ENCODE measurements at regions not wholly inside any gene's neighbourhood (a gene's known extent, or its start where the extent isn't known, plus 50 kb on each side); places are given as distances from the start of the nearest gene placed in this dataset.
A peak's percentile ranks its signal among the peaks of the same experiment; 100 is the strongest.

GRCh38 chr2:168346725-168347477 lies 99.5 kb upstream of the STK39 start:
- no peaks in the 10 kb centered on the region for H4K20me1 ChIP-seq (ENCODE audit: control insufficient read depth, extremely low read depth, insufficient read depth, low read length)
- no peaks in the 10 kb centered on the region for H3K79me2 ChIP-seq (ENCODE audit: control insufficient read depth, insufficient read depth, low read length)
- TF ChIP-seq EZH2 (IDR thresholded peaks at IDR 0.05; ENCODE audit: low read length, missing control alignments) (no peak), CTCF (conservative IDR thresholded peaks at IDR 0.05 in 1 of 2, IDR thresholded peaks at IDR 0.05 in 1 of 2; ENCODE audit: low read depth in 1 of 2, low read length in 2 of 2) (peak; percentile 77)
- H3K9me3 ChIP-seq (ENCODE audit: control insufficient read depth, insufficient read depth, low read depth, low read length) = no peaks in the 10 kb centered on the region
- no peaks in the 10 kb centered on the region for H3K36me3 ChIP-seq (ENCODE audit: control insufficient read depth, insufficient read depth, low read length)
- peak overlapping the region; percentile 59 to 75 (median 68) for H3K4me3 ChIP-seq (replicated peaks in 1 of 4; ENCODE audit: control extremely low read depth in 1 of 4, insufficient read depth in 1 of 4, low read depth in 3 of 4, low read length in 4 of 4)
- H3K27me3 ChIP-seq (ENCODE audit: control insufficient read depth, insufficient read depth, low read length) = no peaks in the 10 kb centered on the region
- peak overlapping the region; percentile 90 for H3K4me2 ChIP-seq (ENCODE audit: extremely low read depth, insufficient read depth, low read length)
- H3K4me1 ChIP-seq (ENCODE audit: control insufficient read depth, extremely low read depth, insufficient read depth, low read length) = peaks cover 2% of the 10 kb centered on the region
- no peak overlapping the region for H3K9ac ChIP-seq (ENCODE audit: insufficient read depth, low read length)
- peak overlapping the region; percentile 93 for H2AFZ ChIP-seq (ENCODE audit: low read length)
- H3K27ac ChIP-seq (ENCODE audit: insufficient read depth, low read length) = no peak overlapping the region
- DNase-seq (ENCODE audit: low read depth in 2 of 2) = peak; percentile 50 to 74

- Histone ChIP-seq H3K4me1 (ENCODE audit: control insufficient read depth, extremely low read depth, insufficient read depth, low read length) (peaks cover 2% of the 10 kb centered on the region), H2AFZ (ENCODE audit: low read length) (no peak overlapping the region), H3K27me3 (ENCODE audit: control insufficient read depth, insufficient read depth, low read length) (no peaks in the 10 kb centered on the region), H3K4me3 (replicated peaks in 1 of 4; ENCODE audit: control extremely low read depth in 1 of 4, insufficient read depth in 1 of 4, low read depth in 3 of 4, low read length in 4 of 4) (no peak overlapping the region), H3K27ac (ENCODE audit: insufficient read depth, low read length) (no peak overlapping the region), H3K9ac (ENCODE audit: insufficient read depth, low read length) (no peak overlapping the region), H4K20me1 (ENCODE audit: control insufficient read depth, extremely low read depth, insufficient read depth, low read length) (no peaks in the 10 kb centered on the region), H3K36me3 (ENCODE audit: control insufficient read depth, insufficient read depth, low read length) (no peaks in the 10 kb centered on the region), H3K79me2 (ENCODE audit: control insufficient read depth, insufficient read depth, low read length) (no peaks in the 10 kb centered on the region), H3K9me3 (ENCODE audit: control insufficient read depth, insufficient read depth, low read depth, low read length) (no peaks in the 10 kb centered on the region), H3K4me2 (ENCODE audit: extremely low read depth, insufficient read depth, low read length) (no peak overlapping the region)
- TF ChIP-seq EZH2 (IDR thresholded peaks at IDR 0.05; ENCODE audit: low read length, missing control alignments) (no peak), CTCF (conservative IDR thresholded peaks at IDR 0.05 in 1 of 2, IDR thresholded peaks at IDR 0.05 in 1 of 2; ENCODE audit: low read depth in 1 of 2, low read length in 2 of 2) (peak; percentile 9 to 68)
- peak; percentile 35 to 46 for DNase-seq (ENCODE audit: low read depth in 2 of 2)
Observed at GRCh38 chr2:168348076-168348475, 100.7 kb upstream of the STK39 start.

DNA sequence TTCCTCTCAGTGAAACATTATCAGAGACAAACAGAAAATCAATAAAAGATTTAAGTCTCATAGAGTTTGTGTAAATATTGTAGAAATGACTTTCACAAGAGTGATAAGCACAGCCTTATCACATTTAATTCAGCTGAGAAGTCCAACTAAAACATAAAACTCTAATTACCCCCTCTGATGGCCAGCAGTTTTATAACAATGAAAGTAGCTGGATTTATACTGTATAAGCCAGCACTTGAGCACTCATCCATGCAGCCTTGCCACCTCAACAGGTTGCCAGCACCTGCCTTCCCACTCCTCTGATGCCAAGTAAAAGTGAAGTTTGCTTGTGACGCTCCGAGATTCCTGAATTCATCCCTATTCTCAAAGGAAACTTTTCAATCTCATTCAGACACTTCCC lies 103.0 kb upstream of the STK39 start:
- Histone ChIP-seq H3K4me1 (ENCODE audit: control insufficient read depth, extremely low read depth, insufficient read depth, low read length) (no peaks in the 10 kb centered on the region), H3K27me3 (ENCODE audit: control insufficient read depth, insufficient read depth, low read length) (no peaks in the 10 kb centered on the region), H3K4me2 (ENCODE audit: extremely low read depth, insufficient read depth, low read length) (no peak overlapping the region), H3K9ac (ENCODE audit: insufficient read depth, low read length) (no peak overlapping the region), H3K27ac (ENCODE audit: insufficient read depth, low read length) (no peak overlapping the region), H3K36me3 (ENCODE audit: control insufficient read depth, insufficient read depth, low read length) (no peaks in the 10 kb centered on the region), H3K4me3 (replicated peaks in 1 of 4; ENCODE audit: control extremely low read depth in 1 of 4, insufficient read depth in 1 of 4, low read depth in 3 of 4, low read length in 4 of 4) (no peak overlapping the region), H4K20me1 (ENCODE audit: control insufficient read depth, extremely low read depth, insufficient read depth, low read length) (no peaks in the 10 kb centered on the region), H3K9me3 (ENCODE audit: control insufficient read depth, insufficient read depth, low read depth, low read length) (no peaks in the 10 kb centered on the region), H2AFZ (ENCODE audit: low read length) (no peak overlapping the region), H3K79me2 (ENCODE audit: control insufficient read depth, insufficient read depth, low read length) (no peaks in the 10 kb centered on the region)
- TF ChIP-seq CTCF (conservative IDR thresholded peaks at IDR 0.05 in 1 of 2, IDR thresholded peaks at IDR 0.05 in 1 of 2; ENCODE audit: low read depth in 1 of 2, low read length in 2 of 2) = no peak
- TF ChIP-seq EZH2 (IDR thresholded peaks at IDR 0.05; ENCODE audit: low read length, missing control alignments) = no peak
- no peak for DNase-seq (ENCODE audit: low read depth in 2 of 2)

Data from fibroblast of lung (primary cell).